K562 (cell line): ENCODE measurements at regions not wholly inside any gene's neighbourhood (a gene's known extent, or its start where the extent isn't known, plus 50 kb on each side); places are given as distances from the start of the nearest gene placed in this dataset.

Experiments used
- ATAC-seq: fragments of 200-7000 bp; cut with Tn5 transposase; 3 replicates; pipeline ENCODE4 v1.9.1; 2020; ENCODE audit warnings: moderate library complexity
- BruUV-seq: library from RNA; stranded (reverse); fragments of 400-500 nt; replicated peaks from 2 replicates; lab custom pipeline; 2021; lab: Mats Ljungman, UMichigan
- CTCF ChIA-PET: fragments of 300-600 bp; formaldehyde crosslinking; extraction: SDS; loops from one replicate; lab custom pipeline; 2021; ENCODE audit warnings: low intra/inter-chr PET ratio; lab: Yijun Ruan, JAX
- POLR2A ChIA-PET: fragments of 300-600, 350-650 bp; sonication (Branson Sonifier 250); formaldehyde crosslinking; extraction: SDS; loops from one replicate; lab custom pipeline; 2021; ENCODE audit warnings: antibody characterized with exemption, inconsistent platforms; lab: Yijun Ruan, JAX
- DNase-seq, 4 experiments: peaks; one replicate each; pipeline versions ENCODE4 v3.0.0 to v3.0.0-alpha.2; 2011 to 2018; ENCODE audit warnings: low spot score in 3 of 4, mixed read lengths in 3 of 4; ENCODE audit errors: extremely low read depth in 1 of 4
- FAIRE-seq: peaks from 2 replicates; lab custom pipeline; 2011; peaks lifted over from hg19 to GRCh38; lab: Jason Lieb, UNC
- H2AFZ ChIP-seq: 2 replicates; pipeline ENCODE4 v1.6.0; 2011; ENCODE audit warnings: low read depth, low read length, control low read depth, inconsistent platforms
- H3K27ac ChIP-seq: fragments of 200-600 bp; 3 replicates; pipeline ENCODE4 v1.8.0; 2011; ENCODE audit warnings: low read depth, mild to moderate bottlenecking, control low read depth, inconsistent platforms, low read length, moderate library complexity, mixed read lengths; ENCODE audit errors: extremely low read depth
- H3K27me3 ChIP-seq, 2 experiments: fragments of 300-600 bp in 1 of 2; 2 replicates in 1 of 2; 3 replicates in 1 of 2; pipeline versions ENCODE4 v1.6.0 to v1.8.0; 2011; ENCODE audit warnings: inconsistent platforms in 2 of 2, low read length in 2 of 2, mild to moderate bottlenecking in 1 of 2, mixed read lengths in 1 of 2, moderate library complexity in 1 of 2; ENCODE audit not compliant: control insufficient read depth in 2 of 2, insufficient read depth in 2 of 2
- H3K36me3 ChIP-seq: fragments of 300-600 bp; 3 replicates; pipeline ENCODE4 v1.8.0; 2011; ENCODE audit warnings: mild to moderate bottlenecking, low read length, inconsistent platforms; ENCODE audit not compliant: control insufficient read depth, insufficient read depth
- H3K4me1 ChIP-seq, 2 experiments: fragments of 200-600 bp in 1 of 2; replicated peaks in 1 of 2; 2 replicates in 1 of 2; 3 replicates in 1 of 2; pipeline versions ENCODE4 v1.5.1 to v1.8.0; 2011; ENCODE audit warnings: inconsistent platforms in 2 of 2, low read length in 2 of 2, mild to moderate bottlenecking in 1 of 2, mixed read lengths in 1 of 2, moderate library complexity in 1 of 2; ENCODE audit not compliant: control insufficient read depth in 2 of 2, insufficient read depth in 2 of 2
- H3K4me2 ChIP-seq: 2 replicates; pipeline ENCODE4 v1.6.1; 2011; ENCODE audit warnings: low read length, control low read depth, inconsistent platforms, mixed read lengths; ENCODE audit not compliant: insufficient read depth
- H3K4me3 ChIP-seq: fragments of 200-600 bp; sonication (generic), shearing (Covaris generic); 2 replicates; pipeline ENCODE4 v1.5.1; 2016; ENCODE audit warnings: control low read depth, inconsistent platforms
- H3K79me2 ChIP-seq: fragments of 200-600 bp; 3 replicates; pipeline ENCODE4 v1.8.0; 2011; ENCODE audit warnings: low read length, inconsistent platforms; ENCODE audit not compliant: control insufficient read depth, insufficient read depth
- H3K9ac ChIP-seq, 2 experiments: 2 replicates each; pipeline versions ENCODE4 v1.6.0 to v1.6.1; 2011; ENCODE audit warnings: low read depth in 2 of 2, low read length in 2 of 2, control low read depth in 1 of 2, inconsistent platforms in 1 of 2, mild to moderate bottlenecking in 1 of 2, mixed read lengths in 1 of 2; ENCODE audit not compliant: insufficient read depth in 1 of 2
- H3K9me1 ChIP-seq: one replicate; pipeline ENCODE4 v1.6.0; 2011; ENCODE audit warnings: inconsistent platforms, mild to moderate bottlenecking, low read length, moderate library complexity; ENCODE audit not compliant: control insufficient read depth, insufficient read depth
- H3K9me3 ChIP-seq: replicated peaks from 2 replicates; pipeline ENCODE4 v1.5.1; 2011; ENCODE audit warnings: low read depth, low read length, inconsistent platforms; ENCODE audit not compliant: control insufficient read depth, insufficient read depth
- H4K20me1 ChIP-seq: replicated peaks from 2 replicates; pipeline ENCODE4 v1.6.1; 2011; ENCODE audit warnings: low read length, inconsistent platforms, mixed read lengths; ENCODE audit not compliant: control insufficient read depth, insufficient read depth
- ARID1B ChIP-seq: fragments of 450-650 bp; IDR thresholded peaks from 2 replicates; pipeline ENCODE4 v1.6.1; 2016; ENCODE audit warnings: antibody characterized with exemption, mild to moderate bottlenecking, inconsistent platforms
- ARID3B ChIP-seq: fragments of 250-450 bp; sonication (Bioruptor Pico); IDR thresholded peaks from 2 replicates; pipeline ENCODE4 v1.4.0; 2020; ENCODE audit warnings: borderline replicate concordance
- ATF4 ChIP-seq: fragments of 450-650 bp; formaldehyde crosslinking; IDR thresholded peaks from 2 replicates; pipeline ENCODE4 v1.4.0; 2022; ENCODE audit warnings: mild to moderate bottlenecking, moderate library complexity
- CREBBP ChIP-seq: IDR thresholded peaks from one replicate; pipeline ENCODE4 v1.6.1; 2012; ENCODE audit warnings: low read depth, mild to moderate bottlenecking, control low read depth, inconsistent platforms, low read length
- CREM ChIP-seq: IDR thresholded peaks from 2 replicates; pipeline ENCODE4 v1.6.1; 2014; ENCODE audit warnings: antibody characterized with exemption, low read depth
- HMBOX1 ChIP-seq: sonication (generic); IDR thresholded peaks from 2 replicates; pipeline ENCODE4 v1.6.1; 2016
- IRF1 ChIP-seq: sonication (generic); formaldehyde crosslinking; IDR thresholded peaks from 2 replicates; pipeline ENCODE4 v1.8.0; 2022; ENCODE audit warnings: missing genetic modification reagents, mild to moderate bottlenecking, borderline replicate concordance
- MAFF ChIP-seq: IDR thresholded peaks from 2 replicates; pipeline ENCODE4 v1.6.1; 2012; ENCODE audit warnings: low read length, improper control_type of control experiment
- RHOXF2B ChIP-seq: fragments of 250-450 bp; sonication (Bioruptor Pico); conservative IDR thresholded peaks from 2 replicates; pipeline ENCODE4 v1.5.1; 2021
- ZBTB43 ChIP-seq: sonication (generic); formaldehyde crosslinking; IDR thresholded peaks from 2 replicates; pipeline ENCODE4 v1.8.0; 2023; ENCODE audit warnings: mild to moderate bottlenecking, missing genetic modification reagents
- ZFP1 ChIP-seq: fragments of 450-650 bp; formaldehyde crosslinking; IDR thresholded peaks from 2 replicates; pipeline ENCODE4 v1.4.0; 2020; ENCODE audit warnings: mild to moderate bottlenecking, mixed read lengths
- ZNF512 ChIP-seq: IDR thresholded peaks from 2 replicates; pipeline ENCODE4 v1.6.1; 2016; ENCODE audit warnings: missing genetic modification characterization, missing compliant biosample characterization
- ZNF717 ChIP-seq: fragments of 250-450 bp; sonication (Bioruptor Pico); IDR thresholded peaks from 2 replicates; pipeline ENCODE4 v1.5.0; 2021
- WGBS: fragments of 100-300 bp; shearing (Covaris generic); methylation state at CpG from one replicate; pipeline ENCODE4 v1.1.6; 2016; ENCODE audit warnings: low coverage, mixed read lengths; ENCODE audit not compliant: insufficient coverage; ENCODE audit errors: missing lambda C conversion rate; 5-methylcytosine and 5-hydroxymethylcytosine counted together
- in situ Hi-C: fragments of 300-500 bp; cut with MboI; formaldehyde crosslinking; loops from 4 replicates; pipeline ENCODE4 v1.15.0; 2018; ENCODE audit warnings: inconsistent platforms, mixed read lengths
- intact Hi-C: fragments of 100-400 bp; cut with micrococcal nuclease; formaldehyde crosslinking; loops from 2 replicates; pipeline ENCODE4 v1.14.2; 2022

- TF ChIP-seq ARID3B (CRISPR knock-in tag) (no peak), ARID1B (peak; percentile 75), ZBTB43 (no peak), CREM (0 out of 2 replicates have a peak, but pooled peaks have one; percentile 14)
These were observed 141.6 kb upstream of the MAX start (continued) for GRCh38 chr14:65243766-65244442.

GRCh38 chr14:65249471-65250161 is 147.3 kb upstream of the MAX start:
- Histone ChIP-seq H4K20me1 (no peaks in the 10 kb centered on the region), H3K9me3 (no peaks in the 10 kb centered on the region), H3K27me3 (no peaks in the 10 kb centered on the region), H3K4me2 (no peak overlapping the region), H3K4me1 (peaks cover 0 to 3% of the 10 kb centered on the region in 2 experiments; a peak in 4 of 5 replicates), H3K9ac (no peak overlapping the region), H3K4me3 (no peak overlapping the region), H3K36me3 (no peaks in the 10 kb centered on the region), H3K27ac (no peak overlapping the region), H2AFZ (no peak overlapping the region), H3K79me2 (no peaks in the 10 kb centered on the region), H3K9me1 (no peaks in the 10 kb centered on the region)
- no peak for DNase-seq
- WGBS, result 6% methylated on average over 5 of the region's 5 CpGs
- ChIA-PET CTCF (no interaction called here), POLR2A (no interaction called here)
- in situ Hi-C loops (no loop called here), intact Hi-C loops (no loop called here)
- ATAC-seq, result no peak
- no peak for FAIRE-seq
- BruUV-seq, result no TSS peak
- TF ChIP-seq ZNF512 (tag) (no peak), HMBOX1 (no peak), RHOXF2B (no peak), IRF1 (CRISPR knock-in tag) (no peak), ZFP1 (no peak), ZNF717 (CRISPR knock-in tag) (no peak), MAFF (no peak), ATF4 (CRISPR knock-in tag) (no peak), CREBBP (no peak)
